ENCODE measurements at regions not wholly inside any gene's neighbourhood (a gene's known extent, or its start where the extent isn't known, plus 50 kb on each side); places are given as distances from the start of the nearest gene placed in this dataset.

DNA sequence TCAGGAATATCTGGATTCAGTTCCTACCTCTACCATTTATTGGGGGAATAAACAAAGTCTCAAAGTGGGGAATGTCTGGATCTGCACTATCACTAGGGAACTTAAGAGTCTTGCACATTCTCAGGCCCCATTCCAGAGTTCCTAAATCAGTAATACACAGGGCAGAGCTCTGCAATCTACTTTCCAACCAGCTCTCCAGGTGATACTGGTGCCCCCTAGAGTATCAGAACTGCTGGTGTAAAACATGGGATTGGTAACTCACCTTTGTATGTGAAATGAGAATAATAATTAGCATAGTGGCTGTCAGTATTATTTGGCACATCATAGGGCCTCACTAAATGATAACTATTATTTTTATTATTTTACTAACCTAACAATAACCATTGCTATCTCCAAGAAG lies 278.8 kb upstream of the IMPG1 start:
- H2AFZ ChIP-seq (ENCODE audit: low read length) = no peak overlapping the region
- POLR2A ChIA-PET = no interaction called here

More for the DNA sequence above, 278.8 kb upstream of the IMPG1 start:
- Histone ChIP-seq H3K27me3 (ENCODE audit: control insufficient read depth in 1 of 2, insufficient read depth in 2 of 2, low read length in 2 of 2) (no peaks in the 10 kb centered on the region), H3K9me3 (ENCODE audit: low read length) (no peaks in the 10 kb centered on the region), H3K4me2 (ENCODE audit: low read depth, low read length) (no peak overlapping the region), H3K79me2 (ENCODE audit: insufficient read depth, low read length) (no peaks in the 10 kb centered on the region), H3K4me3 (replicated peaks in 1 of 3; ENCODE audit: insufficient read depth in 1 of 3, low read depth in 2 of 3, low read length in 3 of 3) (no peak overlapping the region), H3K27ac (ENCODE audit: extremely low read length, insufficient read depth, low read length) (no peak overlapping the region), H3K36me3 (replicated peaks in 1 of 2; ENCODE audit: control insufficient read depth in 1 of 2, insufficient read depth in 2 of 2, low read length in 2 of 2) (no peaks in the 10 kb centered on the region), H4K20me1 (ENCODE audit: insufficient read depth, low read length) (no peaks in the 10 kb centered on the region), H3K4me1 (ENCODE audit: insufficient read depth, low read length) (no peaks in the 10 kb centered on the region), H3K9ac (ENCODE audit: insufficient read depth, low read depth, low read length) (no peak overlapping the region)
- DNase-seq (ENCODE audit: low spot score) (peak; percentile 4), FAIRE-seq (no peak), ATAC-seq (peak; percentile 76)
- in situ Hi-C loops (cut with HindIII; ENCODE audit: extremely low pct_ligation_motif_present, low pct_unique_long_range_greater_than_20kb) = no loop called here
- BruUV-seq (replicated peaks) = no TSS peak
- CTCF ChIA-PET (ENCODE audit: low intra/inter-chr PET ratio, low total read pairs) = no interaction called here
- intact Hi-C loops (cut with micrococcal nuclease; ENCODE audit: unreplicated experiment) = loop anchor here (1.0 kb wide), 1 partner anchor 416 kb away; no protein-coding TSS in a partner anchor
- TF ChIP-seq, protein P1, sequence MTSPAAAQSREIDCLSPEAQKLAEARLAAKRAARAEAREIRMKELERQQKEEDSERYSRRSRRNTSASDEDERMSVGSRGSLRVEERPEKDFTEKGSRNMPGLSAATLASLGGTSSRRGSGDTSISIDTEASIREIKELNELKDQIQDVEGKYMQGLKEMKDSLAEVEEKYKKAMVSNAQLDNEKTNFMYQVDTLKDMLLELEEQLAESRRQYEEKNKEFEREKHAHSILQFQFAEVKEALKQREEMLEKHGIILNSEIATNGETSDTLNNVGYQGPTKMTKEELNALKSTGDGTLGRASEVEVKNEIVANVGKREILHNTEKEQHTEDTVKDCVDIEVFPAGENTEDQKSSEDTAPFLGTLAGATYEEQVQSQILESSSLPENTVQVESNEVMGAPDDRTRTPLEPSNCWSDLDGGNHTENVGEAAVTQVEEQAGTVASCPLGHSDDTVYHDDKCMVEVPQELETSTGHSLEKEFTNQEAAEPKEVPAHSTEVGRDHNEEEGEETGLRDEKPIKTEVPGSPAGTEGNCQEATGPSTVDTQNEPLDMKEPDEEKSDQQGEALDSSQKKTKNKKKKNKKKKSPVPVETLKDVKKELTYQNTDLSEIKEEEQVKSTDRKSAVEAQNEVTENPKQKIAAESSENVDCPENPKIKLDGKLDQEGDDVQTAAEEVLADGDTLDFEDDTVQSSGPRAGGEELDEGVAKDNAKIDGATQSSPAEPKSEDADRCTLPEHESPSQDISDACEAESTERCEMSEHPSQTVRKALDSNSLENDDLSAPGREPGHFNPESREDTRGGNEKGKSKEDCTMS (CRISPR knock-in tag; conservative IDR thresholded peaks at IDR 0.05) = no peak
- TF ChIP-seq SCMH1 (CRISPR knock-in tag; IDR thresholded peaks at IDR 0.05; ENCODE audit: borderline replicate concordance) = no peak
- TF ChIP-seq SMC3 (IDR thresholded peaks at IDR 0.05; ENCODE audit: low read length) = peak; percentile 36; the same call in 1 of the 2 replicates
- TF ChIP-seq DMAP1 (CRISPR knock-in tag; IDR thresholded peaks at IDR 0.05) = no peak
- no peak for TF ChIP-seq SAFB2 (CRISPR knock-in tag; IDR thresholded peaks at IDR 0.05; ENCODE audit: borderline replicate concordance, low read depth)
- TF ChIP-seq ZNF792 (CRISPR knock-in tag; IDR thresholded peaks at IDR 0.05) = no peak
- no peak for TF ChIP-seq SYNCRIP (IDR thresholded peaks at IDR 0.05; ENCODE audit: insufficient read depth, low read depth, low read length)
- TF ChIP-seq, protein P2, sequence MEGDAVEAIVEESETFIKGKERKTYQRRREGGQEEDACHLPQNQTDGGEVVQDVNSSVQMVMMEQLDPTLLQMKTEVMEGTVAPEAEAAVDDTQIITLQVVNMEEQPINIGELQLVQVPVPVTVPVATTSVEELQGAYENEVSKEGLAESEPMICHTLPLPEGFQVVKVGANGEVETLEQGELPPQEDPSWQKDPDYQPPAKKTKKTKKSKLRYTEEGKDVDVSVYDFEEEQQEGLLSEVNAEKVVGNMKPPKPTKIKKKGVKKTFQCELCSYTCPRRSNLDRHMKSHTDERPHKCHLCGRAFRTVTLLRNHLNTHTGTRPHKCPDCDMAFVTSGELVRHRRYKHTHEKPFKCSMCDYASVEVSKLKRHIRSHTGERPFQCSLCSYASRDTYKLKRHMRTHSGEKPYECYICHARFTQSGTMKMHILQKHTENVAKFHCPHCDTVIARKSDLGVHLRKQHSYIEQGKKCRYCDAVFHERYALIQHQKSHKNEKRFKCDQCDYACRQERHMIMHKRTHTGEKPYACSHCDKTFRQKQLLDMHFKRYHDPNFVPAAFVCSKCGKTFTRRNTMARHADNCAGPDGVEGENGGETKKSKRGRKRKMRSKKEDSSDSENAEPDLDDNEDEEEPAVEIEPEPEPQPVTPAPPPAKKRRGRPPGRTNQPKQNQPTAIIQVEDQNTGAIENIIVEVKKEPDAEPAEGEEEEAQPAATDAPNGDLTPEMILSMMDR (CRISPR knock-in tag; IDR thresholded peaks at IDR 0.05) = peak; percentile 37
- peak; percentile 32 for TF ChIP-seq STAG1 (CRISPR knock-in tag; IDR thresholded peaks at IDR 0.05)
- no peak for TF ChIP-seq NKX3-1 (CRISPR knock-in tag; IDR thresholded peaks at IDR 0.05)
- no peak for TF ChIP-seq MBD4 (IDR thresholded peaks at IDR 0.05; ENCODE audit: borderline replicate concordance, low read length)
- no peak for TF ChIP-seq ZNF605 (CRISPR knock-in tag; IDR thresholded peaks at IDR 0.05)
- TF ChIP-seq ZNF703 (CRISPR knock-in tag; IDR thresholded peaks at IDR 0.05; ENCODE audit: borderline replicate concordance) = no peak
- TF ChIP-seq, protein P3, sequence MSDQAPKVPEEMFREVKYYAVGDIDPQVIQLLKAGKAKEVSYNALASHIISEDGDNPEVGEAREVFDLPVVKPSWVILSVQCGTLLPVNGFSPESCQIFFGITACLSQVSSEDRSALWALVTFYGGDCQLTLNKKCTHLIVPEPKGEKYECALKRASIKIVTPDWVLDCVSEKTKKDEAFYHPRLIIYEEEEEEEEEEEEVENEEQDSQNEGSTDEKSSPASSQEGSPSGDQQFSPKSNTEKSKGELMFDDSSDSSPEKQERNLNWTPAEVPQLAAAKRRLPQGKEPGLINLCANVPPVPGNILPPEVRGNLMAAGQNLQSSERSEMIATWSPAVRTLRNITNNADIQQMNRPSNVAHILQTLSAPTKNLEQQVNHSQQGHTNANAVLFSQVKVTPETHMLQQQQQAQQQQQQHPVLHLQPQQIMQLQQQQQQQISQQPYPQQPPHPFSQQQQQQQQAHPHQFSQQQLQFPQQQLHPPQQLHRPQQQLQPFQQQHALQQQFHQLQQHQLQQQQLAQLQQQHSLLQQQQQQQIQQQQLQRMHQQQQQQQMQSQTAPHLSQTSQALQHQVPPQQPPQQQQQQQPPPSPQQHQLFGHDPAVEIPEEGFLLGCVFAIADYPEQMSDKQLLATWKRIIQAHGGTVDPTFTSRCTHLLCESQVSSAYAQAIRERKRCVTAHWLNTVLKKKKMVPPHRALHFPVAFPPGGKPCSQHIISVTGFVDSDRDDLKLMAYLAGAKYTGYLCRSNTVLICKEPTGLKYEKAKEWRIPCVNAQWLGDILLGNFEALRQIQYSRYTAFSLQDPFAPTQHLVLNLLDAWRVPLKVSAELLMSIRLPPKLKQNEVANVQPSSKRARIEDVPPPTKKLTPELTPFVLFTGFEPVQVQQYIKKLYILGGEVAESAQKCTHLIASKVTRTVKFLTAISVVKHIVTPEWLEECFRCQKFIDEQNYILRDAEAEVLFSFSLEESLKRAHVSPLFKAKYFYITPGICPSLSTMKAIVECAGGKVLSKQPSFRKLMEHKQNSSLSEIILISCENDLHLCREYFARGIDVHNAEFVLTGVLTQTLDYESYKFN (CRISPR knock-in tag; conservative IDR thresholded peaks at IDR 0.05) = no peak
- TF ChIP-seq, protein P4, sequence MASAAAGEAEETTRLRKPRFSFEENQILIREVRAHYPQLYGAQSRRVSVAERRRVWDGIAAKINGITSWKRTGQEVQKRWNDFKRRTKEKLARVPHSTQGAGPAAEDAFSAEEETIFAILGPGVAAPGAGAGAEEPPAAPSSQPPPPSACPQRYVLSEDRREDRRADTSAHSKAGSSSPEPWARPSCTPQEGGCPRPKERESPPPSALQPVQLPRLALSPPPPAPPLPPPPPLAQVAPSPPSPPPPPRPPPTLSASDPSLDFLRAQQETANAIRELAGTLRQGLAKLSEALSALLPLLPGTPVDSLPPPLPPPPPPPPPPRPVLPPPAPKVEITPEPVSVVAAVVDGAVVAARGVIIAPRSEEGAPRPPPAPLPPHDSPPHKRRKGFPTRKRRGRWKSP (CRISPR knock-in tag; IDR thresholded peaks at IDR 0.05) = no peak
- TF ChIP-seq CC2D1A (CRISPR knock-in tag; IDR thresholded peaks at IDR 0.05) = no peak
- no peak for TF ChIP-seq ZNF660 (CRISPR knock-in tag; IDR thresholded peaks at IDR 0.05; ENCODE audit: borderline replicate concordance, low read depth)

All from HepG2 (cell line).